ENCODE measurements at regions not wholly inside any gene's neighbourhood (a gene's known extent, or its start where the extent isn't known, plus 50 kb on each side); places are given as distances from the start of the nearest gene placed in this dataset.

DNA sequence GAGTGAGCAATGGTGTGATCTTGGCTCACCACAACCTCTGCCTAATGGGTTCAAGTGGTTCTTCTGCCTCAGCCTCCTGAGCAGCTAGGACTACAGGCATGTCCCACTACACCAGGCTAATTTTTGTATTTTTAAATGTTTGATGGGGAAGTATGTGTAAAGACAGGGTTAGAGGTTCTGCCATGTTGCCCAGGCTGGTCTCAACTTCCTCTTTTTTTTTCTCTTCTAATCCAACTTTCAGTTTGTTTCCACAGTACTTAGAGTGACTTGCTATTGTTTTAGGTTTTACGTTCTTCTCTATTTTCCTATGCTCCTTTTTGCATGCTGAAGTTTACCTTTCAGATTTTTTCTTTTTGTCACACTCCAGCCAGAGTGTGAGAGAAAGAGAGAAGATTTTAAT, 1433.0 kb downstream of the UQCRFS1 start:
- intact Hi-C loops (cut with DNase I), result no loop called here
- Histone ChIP-seq H3K9me3 (peaks cover 0 to 4% (median 0%) of the 10 kb centered on the region in 4 donors), H3K4me1 (no peaks in the 10 kb centered on the region), H3K27ac (no peak overlapping the region), H3K36me3 (peaks cover 0 to 11% (median 0%) of the 10 kb centered on the region in 4 donors), H3K27me3 (no peaks in the 10 kb centered on the region), H3K4me3 (no peak overlapping the region)
- 60 to 88% methylated on average over 1 of the region's 1 CpG for WGBS, 2 donors
- no peak for TF ChIP-seq POLR2A (IDR thresholded peaks at IDR 0.05)
- TF ChIP-seq, protein P1, sequence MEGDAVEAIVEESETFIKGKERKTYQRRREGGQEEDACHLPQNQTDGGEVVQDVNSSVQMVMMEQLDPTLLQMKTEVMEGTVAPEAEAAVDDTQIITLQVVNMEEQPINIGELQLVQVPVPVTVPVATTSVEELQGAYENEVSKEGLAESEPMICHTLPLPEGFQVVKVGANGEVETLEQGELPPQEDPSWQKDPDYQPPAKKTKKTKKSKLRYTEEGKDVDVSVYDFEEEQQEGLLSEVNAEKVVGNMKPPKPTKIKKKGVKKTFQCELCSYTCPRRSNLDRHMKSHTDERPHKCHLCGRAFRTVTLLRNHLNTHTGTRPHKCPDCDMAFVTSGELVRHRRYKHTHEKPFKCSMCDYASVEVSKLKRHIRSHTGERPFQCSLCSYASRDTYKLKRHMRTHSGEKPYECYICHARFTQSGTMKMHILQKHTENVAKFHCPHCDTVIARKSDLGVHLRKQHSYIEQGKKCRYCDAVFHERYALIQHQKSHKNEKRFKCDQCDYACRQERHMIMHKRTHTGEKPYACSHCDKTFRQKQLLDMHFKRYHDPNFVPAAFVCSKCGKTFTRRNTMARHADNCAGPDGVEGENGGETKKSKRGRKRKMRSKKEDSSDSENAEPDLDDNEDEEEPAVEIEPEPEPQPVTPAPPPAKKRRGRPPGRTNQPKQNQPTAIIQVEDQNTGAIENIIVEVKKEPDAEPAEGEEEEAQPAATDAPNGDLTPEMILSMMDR (IDR thresholded peaks at IDR 0.05), result no peak
- DNase-seq, result no peak

DNA sequence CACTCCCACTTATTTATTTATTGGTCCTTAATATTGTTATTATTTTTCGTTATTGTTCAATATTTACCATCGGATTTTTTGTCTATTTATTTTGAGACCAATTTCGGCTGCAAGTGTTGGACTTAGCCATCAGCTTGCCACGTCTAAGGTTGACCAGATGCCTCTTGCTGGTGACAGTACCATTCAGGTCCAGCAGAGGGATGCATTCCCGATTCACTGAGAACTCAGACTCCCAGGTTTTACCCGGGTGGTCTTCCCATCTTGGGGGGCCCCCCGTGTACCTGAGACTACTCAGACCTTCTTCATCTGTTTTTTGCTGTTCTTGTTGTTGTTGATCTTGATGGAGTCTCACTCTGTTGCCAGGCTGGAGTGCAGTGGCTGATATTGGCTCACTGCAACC, 1435.2 kb downstream of the UQCRFS1 start:
- intact Hi-C loops (cut with DNase I), result no loop called here
- peaks cover 0 to 25% (median 5%) of the 10 kb centered on the region in 4 donors for H3K36me3 ChIP-seq
- H3K27ac ChIP-seq, result no peak overlapping the region
- no peak for DNase-seq
- peaks cover 0 to 6% (median 0%) of the 10 kb centered on the region in 4 donors for H3K9me3 ChIP-seq
- 94 to 95% methylated on average over 7 of the region's 7 CpGs for WGBS, 2 donors
- no peaks in the 10 kb centered on the region for H3K27me3 ChIP-seq
- H3K4me3 ChIP-seq, result no peak overlapping the region
- TF ChIP-seq POLR2AphosphoS5 (IDR thresholded peaks at IDR 0.05), result no peak
- TF ChIP-seq, protein P1 (IDR thresholded peaks at IDR 0.05), result no peak
- TF ChIP-seq EP300 (IDR thresholded peaks at IDR 0.05), result no peak
- TF ChIP-seq POLR2A (IDR thresholded peaks at IDR 0.05), result no peak
- H3K4me1 ChIP-seq, result no peaks in the 10 kb centered on the region

DNA sequence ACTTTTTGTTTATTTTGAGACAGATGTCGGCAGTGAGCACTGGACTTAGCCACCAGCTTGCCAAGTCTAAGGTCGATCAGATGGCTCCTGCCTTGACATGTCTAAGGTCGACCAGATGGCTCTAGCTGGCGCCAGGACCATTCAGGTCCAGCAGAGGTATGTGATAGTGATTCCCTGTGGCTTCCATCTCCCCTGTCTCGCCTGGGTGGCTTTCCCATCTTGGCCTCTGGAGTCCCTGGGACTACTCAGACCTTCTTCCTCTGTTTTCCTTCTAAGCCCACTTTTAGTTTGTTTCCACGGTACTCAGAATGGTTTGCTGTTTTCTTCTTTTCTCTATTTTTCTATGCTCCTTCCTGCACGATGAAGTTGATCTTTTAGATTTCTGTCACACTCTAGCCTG, 1435.7 kb downstream of the UQCRFS1 start:
- intact Hi-C loops (cut with DNase I), result no loop called here
- no peak for DNase-seq
- Histone ChIP-seq H3K9me3 (peaks cover 0 to 6% (median 0%) of the 10 kb centered on the region in 4 donors), H3K36me3 (peaks cover 0 to 25% (median 5%) of the 10 kb centered on the region in 4 donors), H3K4me3 (no peak overlapping the region), H3K27ac (no peak overlapping the region), H3K27me3 (no peaks in the 10 kb centered on the region), H3K4me1 (no peaks in the 10 kb centered on the region)
- TF ChIP-seq, protein P1 (IDR thresholded peaks at IDR 0.05), result no peak
- no peak for TF ChIP-seq POLR2A (IDR thresholded peaks at IDR 0.05)
- no peak for TF ChIP-seq EP300 (IDR thresholded peaks at IDR 0.05)
- no peak for TF ChIP-seq POLR2AphosphoS5 (IDR thresholded peaks at IDR 0.05)
- 96 to 98% methylated on average over 7 of the region's 7 CpGs for WGBS, 2 donors

DNA sequence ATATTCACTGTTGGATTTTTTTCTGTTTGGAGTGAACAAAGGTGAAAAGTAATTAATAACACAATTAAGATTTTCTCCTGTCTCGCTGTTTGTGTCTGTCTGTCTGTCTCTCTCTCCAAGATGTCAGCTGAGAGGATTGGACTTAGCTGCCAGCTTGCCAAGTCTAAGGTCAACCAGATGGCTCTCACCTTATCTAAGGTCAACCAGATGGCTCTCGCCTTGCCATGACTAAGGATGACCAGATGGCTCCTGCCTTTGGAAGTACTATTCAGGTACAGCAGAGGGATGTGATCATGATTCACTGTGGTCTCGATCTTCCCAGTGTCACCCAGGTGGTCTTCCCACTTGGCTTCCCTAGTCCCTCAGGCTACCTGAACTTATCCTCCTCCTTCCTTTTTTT, 1436.4 kb downstream of the UQCRFS1 start:
- TF ChIP-seq, protein P1 (IDR thresholded peaks at IDR 0.05), result no peak
- no peak for TF ChIP-seq POLR2AphosphoS5 (IDR thresholded peaks at IDR 0.05)
- TF ChIP-seq EP300 (IDR thresholded peaks at IDR 0.05), result no peak
- no peak for TF ChIP-seq POLR2A (IDR thresholded peaks at IDR 0.05)
- H3K4me3 ChIP-seq, result no peak overlapping the region
- peaks cover 0 to 6% (median 0%) of the 10 kb centered on the region in 4 donors for H3K9me3 ChIP-seq
- 97 to 99% methylated on average over 3 of the region's 3 CpGs for WGBS, 2 donors
- DNase-seq, result no peak
- H3K4me1 ChIP-seq, result no peaks in the 10 kb centered on the region
- intact Hi-C loops (cut with DNase I), result no loop called here
- H3K27me3 ChIP-seq, result no peaks in the 10 kb centered on the region
- H3K27ac ChIP-seq, result no peak overlapping the region
- H3K36me3 ChIP-seq, result peaks cover 0 to 25% (median 5%) of the 10 kb centered on the region in 4 donors

DNA sequence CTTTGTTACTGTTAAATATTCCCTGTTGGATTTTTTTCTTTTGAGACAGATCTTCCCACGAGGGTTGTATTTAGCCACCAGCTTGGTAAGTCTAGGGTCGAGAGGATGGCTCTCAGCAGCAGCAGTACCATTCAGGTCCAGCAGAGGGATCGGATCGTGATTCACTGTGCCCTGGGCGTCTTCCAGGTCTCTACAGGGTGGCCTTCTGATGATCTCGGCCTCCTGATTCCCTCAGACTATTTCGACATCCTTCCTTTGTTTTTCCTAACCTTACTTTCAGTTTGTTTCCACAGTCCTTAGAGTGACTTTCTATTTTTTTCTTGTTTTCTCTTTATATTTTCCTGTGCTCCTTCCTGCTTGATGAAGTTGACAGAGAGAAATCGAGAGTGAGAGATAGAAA, 1436.9 kb downstream of the UQCRFS1 start:
- WGBS, 2 donors, result 92 to 94% methylated on average over 8 of the region's 8 CpGs
- peaks cover 0 to 11% (median 0%) of the 10 kb centered on the region in 4 donors for H3K9me3 ChIP-seq

More for the DNA sequence above, 1436.9 kb downstream of the UQCRFS1 start:
- intact Hi-C loops (cut with DNase I), result no loop called here
- Histone ChIP-seq H3K27ac (no peak overlapping the region), H3K27me3 (no peaks in the 10 kb centered on the region), H3K4me1 (no peaks in the 10 kb centered on the region), H3K36me3 (peaks cover 0 to 25% (median 5%) of the 10 kb centered on the region in 4 donors), H3K4me3 (no peak overlapping the region)
- TF ChIP-seq POLR2A (IDR thresholded peaks at IDR 0.05), result no peak
- no peak for TF ChIP-seq POLR2AphosphoS5 (IDR thresholded peaks at IDR 0.05)
- no peak for TF ChIP-seq EP300 (IDR thresholded peaks at IDR 0.05)
- TF ChIP-seq, protein P1 (IDR thresholded peaks at IDR 0.05), result no peak
- no peak for DNase-seq

Measured in sigmoid colon (tissue), 6 donors.